NCI-H1417 (cell line): ENCODE measurements at regions not wholly inside any gene's neighbourhood (a gene's known extent, or its start where the extent isn't known, plus 50 kb on each side); places are given as distances from the start of the nearest gene placed in this dataset.

ENCODE experiments used
- DNase-seq, 3 experiments: peaks; one replicate each; lab custom pipeline; 2025; lab: John Stamatoyannopoulos, UW

DNA sequence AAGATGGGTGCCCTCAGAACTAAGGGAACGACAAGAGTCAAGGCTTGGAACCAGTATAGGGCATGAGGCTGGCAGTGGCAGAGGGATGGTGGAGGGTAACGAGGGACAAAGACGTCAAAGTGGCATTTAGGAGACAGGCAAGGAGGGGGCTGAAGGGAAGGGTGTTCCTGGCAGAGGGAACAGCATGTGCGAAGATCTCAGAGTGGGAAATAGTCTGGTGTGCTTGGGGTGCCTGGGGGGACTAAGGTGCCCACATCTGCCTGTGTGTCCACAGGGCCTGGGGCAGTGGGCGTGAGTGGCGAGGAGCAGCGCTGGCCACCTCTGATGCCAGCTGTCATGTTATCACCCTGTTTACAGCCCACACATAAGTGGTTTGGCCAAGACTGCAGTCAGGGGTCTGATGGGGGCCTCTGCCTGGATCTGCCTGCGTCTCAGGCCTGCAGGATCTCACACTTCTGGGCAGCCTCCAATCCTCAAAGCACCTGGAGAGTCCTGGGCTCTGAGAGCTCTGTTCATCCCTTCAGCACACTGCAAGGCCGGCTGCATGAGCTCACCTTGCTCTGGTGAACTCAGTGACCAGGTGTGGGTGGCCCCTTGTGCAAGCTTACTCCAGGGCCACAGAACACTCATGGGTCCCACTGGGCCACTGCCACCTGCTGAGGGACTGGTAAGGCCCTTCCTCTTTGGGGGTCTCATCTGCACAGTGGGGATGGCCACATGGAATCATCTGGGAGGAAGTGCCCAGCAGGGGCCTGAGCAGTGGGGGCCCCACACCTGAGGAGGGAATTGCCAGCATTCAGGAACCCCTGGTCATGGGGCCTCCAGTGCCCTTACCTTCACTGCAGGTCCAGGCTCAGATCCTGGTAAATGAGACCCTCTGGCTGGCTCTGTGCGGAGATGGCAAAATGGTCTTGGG lies 89.7 kb upstream of the SHISAL1 start:
- no peak for DNase-seq

DNA sequence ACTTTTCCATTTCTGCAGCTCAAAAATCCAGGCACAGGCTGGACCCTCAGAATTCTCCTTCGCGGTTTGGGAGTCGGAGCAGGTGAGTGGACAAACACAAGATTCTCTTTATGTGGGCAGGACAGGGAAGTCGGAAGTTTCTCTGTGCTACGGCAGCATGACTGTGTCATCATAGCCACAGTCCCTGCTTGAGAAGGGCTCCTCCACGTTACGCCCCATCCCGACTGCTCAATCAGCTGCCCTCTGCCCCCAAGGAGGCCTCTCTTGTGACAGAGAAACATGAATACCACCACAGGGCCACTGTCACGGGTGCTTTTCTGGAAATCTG lies 89.0 kb upstream of the SHISAL1 start:
- DNase-seq: no peak

GRCh38 chr22:44400763-44401060 lies 88.0 kb upstream of the SHISAL1 start:
- DNase-seq: no peak

GRCh38 chr22:44399906-44400762 lies 87.4 kb upstream of the SHISAL1 start:
- DNase-seq: peak in 1 of 3 experiments; percentile 10

DNA sequence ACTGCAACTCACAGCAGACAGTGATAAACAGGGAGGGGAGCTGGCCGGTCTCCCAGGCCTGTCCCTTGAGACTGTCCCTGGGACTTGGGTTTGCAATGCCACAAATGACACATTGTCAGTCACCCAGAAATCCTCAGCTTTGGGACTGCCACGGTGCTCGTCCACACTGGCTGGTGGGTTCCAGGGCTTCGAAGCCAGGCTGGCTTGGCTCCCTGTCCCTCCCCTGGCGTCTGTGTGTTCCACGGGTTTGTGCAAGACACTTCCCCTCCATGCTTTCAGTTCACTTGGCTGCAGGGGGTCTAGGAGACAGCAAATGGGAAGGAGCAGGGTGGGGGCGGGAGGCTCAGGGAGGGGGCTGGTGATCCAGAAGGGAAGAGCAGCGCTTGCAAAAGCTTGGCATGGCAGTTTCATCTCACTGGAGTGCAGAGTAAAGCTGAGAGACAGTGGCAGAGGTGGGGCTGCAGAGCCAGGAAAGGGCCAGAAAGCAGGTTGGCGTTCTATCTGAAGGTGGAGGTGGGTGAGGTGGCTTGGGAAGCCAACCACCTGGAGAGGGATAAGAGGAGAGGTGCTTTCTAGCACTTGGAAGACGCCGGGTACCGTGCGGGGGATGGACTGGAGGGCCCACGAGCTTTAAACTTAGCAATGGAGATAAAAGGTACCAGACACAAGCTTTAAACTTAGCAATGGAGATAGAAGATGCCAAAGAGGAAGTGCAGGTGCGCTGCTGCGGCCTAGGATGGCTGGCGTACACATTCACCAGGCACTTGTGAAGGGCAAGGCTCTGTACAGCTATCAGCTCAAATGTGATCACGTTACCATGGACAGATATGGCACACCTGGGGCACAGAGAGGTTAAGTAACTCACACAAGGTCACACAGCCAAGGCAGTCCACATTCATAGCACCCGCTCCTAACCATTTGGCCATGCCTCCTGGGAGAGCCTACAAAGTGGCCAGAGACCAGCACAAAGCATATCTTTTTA lies 86.4 kb upstream of the SHISAL1 start:
- no peak for DNase-seq

DNA sequence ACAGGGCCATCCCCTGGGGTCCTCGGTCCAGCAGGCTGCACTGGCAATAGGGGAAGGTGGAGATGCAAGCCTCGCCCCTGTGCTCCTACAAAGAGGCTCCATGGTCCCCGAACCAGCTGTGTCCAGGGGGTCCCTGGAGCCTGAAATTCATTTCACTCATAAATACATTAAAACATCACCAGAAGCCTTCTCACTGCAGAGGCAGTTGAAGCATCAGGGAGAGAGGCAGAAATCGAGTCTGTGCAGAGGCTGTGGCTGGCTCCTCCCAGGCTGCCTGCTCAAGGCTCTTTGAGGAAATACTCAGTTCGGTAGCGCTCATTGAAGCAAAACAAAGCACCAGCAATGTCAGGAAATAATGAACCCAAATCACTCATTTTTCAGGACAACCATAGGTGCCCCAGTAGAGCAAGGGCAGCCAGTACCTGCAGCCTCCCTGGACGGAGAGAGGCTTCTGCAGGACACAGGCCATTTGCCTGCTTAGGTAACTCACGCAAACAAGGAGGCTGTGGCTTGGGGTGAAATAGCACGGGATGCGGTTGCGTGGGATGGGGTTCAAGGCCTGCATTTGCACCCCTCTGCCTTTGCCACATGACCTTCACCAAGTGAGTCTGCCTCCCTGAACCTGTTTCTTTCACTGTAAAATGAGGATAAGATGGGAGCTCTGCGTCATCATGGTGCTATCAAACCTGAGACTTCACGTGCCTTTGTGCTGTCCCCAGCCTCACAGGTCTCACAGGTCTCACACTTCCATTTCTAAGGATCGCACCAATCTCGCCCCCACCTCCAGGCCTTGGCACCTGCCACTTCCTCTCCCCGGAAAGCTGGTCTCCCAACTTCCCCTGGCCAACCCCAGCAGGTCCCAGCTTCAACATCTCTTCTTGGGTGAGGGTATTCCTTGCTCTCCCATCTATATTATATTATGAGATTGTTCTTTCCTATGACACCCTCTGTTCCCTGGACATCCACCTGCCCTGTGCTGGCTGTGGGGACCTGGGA lies 84.3 kb upstream of the SHISAL1 start:
- no peak for DNase-seq

DNA sequence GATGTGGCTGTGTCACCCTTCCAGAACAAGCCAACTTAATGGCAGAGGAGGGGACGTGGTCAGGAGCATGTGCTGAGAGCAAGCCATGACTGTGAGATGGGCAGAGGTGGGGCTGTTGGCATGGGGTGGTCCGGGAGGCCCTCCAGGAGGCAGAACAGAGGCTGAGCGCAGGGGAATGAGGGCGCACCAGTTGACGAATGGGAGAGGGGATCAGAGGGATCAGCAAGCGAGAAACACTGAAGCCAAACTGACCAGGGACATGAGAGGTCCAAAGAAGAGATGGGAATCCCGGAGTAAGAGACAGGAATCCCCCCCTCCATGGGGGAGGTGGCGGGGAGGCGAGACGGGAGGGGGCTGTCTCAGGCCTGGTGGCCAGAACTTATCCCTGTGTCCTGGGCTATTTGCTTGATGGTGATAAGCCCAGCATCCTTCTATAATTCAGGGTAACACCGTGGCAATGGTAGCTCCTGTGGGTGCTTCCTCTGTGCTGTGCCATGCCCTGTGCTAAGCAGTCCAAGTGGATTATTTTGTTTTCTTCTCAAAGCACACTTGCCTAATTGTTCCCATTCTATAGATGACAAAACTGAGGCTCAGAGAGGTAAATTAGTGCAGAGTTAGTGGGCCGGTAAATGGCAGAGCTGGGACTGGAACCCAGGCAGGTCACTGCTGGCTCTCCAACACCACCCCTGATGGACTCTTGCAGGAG lies 83.4 kb upstream of the SHISAL1 start:
- no peak for DNase-seq

DNA sequence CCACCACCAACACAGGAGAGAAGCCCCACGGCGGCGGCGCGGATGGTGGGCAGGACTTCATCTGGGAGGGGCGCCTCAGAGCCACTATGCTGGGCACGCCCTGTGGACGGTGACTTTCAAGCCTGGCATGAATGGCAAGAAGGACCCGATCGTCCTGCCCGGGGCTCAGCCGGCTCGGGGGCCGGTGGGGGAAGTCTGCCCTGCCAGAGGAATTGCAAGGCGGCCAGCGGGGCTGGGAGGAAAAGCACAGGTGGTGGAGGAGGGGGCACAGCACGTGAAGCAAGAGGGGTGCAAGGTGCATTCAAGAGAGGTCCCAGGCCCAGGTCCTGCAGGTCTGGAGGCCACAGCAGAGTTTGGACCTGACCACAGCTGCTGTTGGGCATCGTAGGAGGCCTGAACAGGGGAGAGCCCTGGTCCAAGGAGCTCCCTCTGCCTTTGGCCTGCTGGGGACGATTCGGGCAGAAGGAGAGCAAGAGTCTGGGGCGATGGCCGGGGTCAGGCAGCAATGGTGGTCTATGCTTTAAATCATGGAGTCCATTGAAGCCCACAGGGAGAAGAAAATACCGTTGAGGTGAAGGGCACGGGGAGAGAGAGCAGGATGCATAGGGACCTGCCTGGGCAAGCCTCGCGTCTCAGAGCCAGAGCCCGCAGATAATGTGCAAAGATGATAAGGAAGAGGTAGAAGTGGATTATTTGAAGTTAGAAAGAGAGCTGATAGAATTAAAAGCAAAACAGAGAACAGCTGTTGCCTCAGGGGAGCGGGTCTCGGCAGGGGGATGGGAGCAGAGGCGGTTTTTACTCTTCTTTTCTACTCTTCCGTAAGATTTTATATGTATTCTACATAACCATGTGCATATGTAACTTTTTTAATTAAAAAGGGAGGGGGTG lies 82.6 kb upstream of the SHISAL1 start:
- DNase-seq: no peak

- no peak for DNase-seq
Measured at GRCh38 chr22:44394246-44395117, 81.7 kb upstream of the SHISAL1 start.

- DNase-seq: no peak
Measured at GRCh38 chr22:44393066-44393465, 80.3 kb upstream of the SHISAL1 start.

DNA sequence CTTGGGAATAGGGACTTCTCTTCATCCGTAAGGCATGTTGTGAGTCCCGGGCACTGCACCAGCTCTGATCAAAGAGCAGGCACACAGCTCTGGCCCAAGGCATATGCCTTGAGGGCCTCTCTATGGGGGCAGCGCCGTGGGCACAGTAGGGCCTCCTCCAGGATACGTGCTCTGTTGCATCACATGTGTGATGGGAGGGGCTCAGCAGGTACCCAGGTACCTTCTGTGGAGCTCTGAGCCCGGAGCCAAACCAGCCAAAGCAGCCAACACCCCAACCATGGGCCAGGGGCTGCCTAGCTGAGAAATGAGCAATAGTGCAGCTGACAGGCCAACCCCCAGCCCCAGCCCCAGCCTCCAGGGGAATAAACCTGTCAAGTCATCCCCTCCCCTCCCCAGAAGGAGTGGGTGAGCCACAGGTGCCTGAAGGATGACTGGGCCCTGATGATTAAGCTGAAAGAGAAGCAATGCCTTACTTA lies 79.7 kb upstream of the SHISAL1 start:
- no peak for DNase-seq

DNA sequence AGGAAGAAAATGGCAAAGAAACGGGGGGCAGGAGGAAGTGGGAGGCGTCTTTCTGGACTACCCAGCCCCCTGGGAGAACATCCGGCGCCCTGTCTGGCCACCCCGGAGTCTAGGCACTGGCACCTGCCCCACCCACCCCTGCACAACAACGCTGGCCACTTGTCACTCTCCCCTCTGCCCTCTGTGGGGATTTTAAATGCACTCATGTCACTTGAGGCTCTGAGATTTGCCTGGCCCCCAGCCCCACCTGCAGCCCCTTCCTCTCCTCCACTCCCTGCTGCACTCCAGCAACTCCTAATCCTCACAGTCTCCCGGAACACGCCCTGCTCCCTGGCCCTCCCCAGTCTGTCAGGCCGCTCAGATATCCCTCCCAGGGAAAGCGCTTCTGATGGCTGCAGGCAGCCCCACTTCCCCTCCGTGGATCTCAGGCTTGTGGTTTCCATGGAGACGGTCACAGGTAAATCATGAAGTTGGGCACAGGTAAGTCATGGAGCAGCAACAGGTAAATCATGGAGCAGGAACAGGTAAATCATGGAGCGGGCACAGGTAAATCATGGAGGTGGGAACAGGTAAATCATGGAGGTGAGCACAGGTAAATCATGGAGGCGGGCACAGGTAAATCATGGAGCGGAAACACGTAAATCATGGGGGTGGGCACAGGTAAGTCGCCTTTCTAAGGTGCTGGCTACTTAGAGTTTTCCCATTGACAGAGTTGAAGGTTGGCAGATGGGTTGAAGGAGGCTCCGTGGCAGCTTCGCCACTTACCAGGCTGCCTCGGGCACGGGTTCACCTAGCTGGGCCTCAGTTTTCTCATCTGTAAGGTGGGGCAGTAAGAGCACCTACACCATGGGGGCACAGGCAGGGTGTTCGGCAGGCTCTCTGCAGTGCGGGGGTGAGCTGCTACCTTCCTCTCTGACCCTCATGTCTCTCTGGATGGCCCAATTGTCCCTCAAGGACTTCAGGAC lies 79.0 kb upstream of the SHISAL1 start:
- peak; percentile 36 to 65 (median 64) for DNase-seq

- DNase-seq: peak in 1 of 3 experiments; percentile 7
Measured at GRCh38 chr22:44391015-44391414, 78.3 kb upstream of the SHISAL1 start.

GRCh38 chr22:44390613-44390970 lies 77.8 kb upstream of the SHISAL1 start:
- DNase-seq: no peak

DNA sequence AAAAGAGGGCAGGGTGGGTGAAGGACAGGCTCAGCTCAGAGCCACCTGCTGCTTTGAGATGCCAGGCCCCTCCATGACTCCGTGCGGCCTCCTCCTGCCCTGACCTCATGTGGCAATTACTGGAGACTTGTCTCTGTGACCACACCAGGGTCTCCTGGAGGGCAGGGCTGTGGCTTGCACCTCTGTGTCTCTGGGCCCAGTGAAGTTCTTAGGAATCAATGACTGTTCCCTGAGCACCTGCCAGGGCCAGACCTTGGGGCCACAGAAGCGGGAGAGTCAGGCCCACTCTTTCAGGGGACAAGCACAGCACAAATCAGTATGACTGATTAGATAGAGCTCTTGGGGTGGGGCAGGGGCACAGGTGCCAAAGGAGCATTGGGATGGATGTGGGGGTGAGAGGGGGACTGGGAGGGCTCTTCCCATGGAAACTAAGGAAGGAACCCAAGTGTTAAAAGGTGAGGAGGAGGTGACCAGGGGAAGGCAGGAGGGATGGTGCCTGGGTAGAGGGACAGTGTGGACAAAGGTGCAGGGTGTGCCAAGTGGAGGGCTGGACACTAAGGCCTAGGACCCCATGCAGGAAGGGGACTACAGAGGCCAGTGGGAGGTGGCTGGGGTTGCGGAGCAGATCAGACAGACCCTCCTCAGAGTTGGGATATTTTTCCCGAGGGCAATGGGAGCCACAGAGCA lies 77.3 kb upstream of the SHISAL1 start:
- DNase-seq: no peak

- DNase-seq: no peak
Measured at GRCh38 chr22:44389181-44389580, 76.4 kb upstream of the SHISAL1 start.
